Thyroid gland (tissue), 4 donors: ENCODE measurements at regions not wholly inside any gene's neighbourhood (a gene's known extent, or its start where the extent isn't known, plus 50 kb on each side); places are given as distances from the start of the nearest gene placed in this dataset.

ENCODE experiments used
- DNase-seq, 2 donors: peaks; one replicate each; pipeline ENCODE4 v3.0.0-alpha.2; 2019
- H3K27ac ChIP-seq, 3 donors: fragments of 200-600 bp; sonication (generic); 1 replicate in 2 of 3; 2 replicates in 1 of 3; pipeline ENCODE4 v1.5.1; 2016 to 2019; ENCODE audit warnings: mild to moderate bottlenecking in 1 of 3, moderate library complexity in 1 of 3
- H3K27me3 ChIP-seq: fragments of 200-600 bp; sonication (generic); one replicate; pipeline ENCODE4 v1.5.1; 2019
- H3K36me3 ChIP-seq, 2 donors: fragments of 200-600 bp; sonication (generic); one replicate each; pipeline ENCODE4 v1.5.1; 2016 to 2019
- H3K4me1 ChIP-seq, 2 donors: fragments of 200-600 bp; sonication (generic); one replicate each; pipeline ENCODE4 v1.5.1; 2017 to 2019
- H3K4me3 ChIP-seq, 3 donors: fragments of 200-600 bp; sonication (generic); replicated peaks in 1 of 3; 1 replicate in 2 of 3; 2 replicates in 1 of 3; pipeline ENCODE4 v1.5.1; 2016; ENCODE audit warnings: mild to moderate bottlenecking in 1 of 3
- H3K9me3 ChIP-seq: fragments of 200-600 bp; sonication (generic); one replicate; pipeline ENCODE4 v1.5.1; 2017
- CTCF ChIP-seq, 6 experiments: fragments of 200-600 bp in 3 of 6; fragments of 450-650 bp in 3 of 6; sonication (generic) in 3 of 6; IDR thresholded peaks; one replicate each; pipeline ENCODE4 v1.5.1; 2016 to 2019; ENCODE audit warnings: antibody characterized with exemption in 6 of 6, mild to moderate bottlenecking in 2 of 6, inconsistent platforms in 1 of 6, moderate library complexity in 1 of 6
- POLR2A ChIP-seq, 2 donors: fragments of 450-650 bp; IDR thresholded peaks; one replicate each; pipeline ENCODE4 v1.6.1; 2017; ENCODE audit warnings: antibody characterized with exemption in 2 of 2, mild to moderate bottlenecking in 2 of 2, moderate library complexity in 1 of 2
- WGBS, 2 donors: methylation state at CpG; one replicate each; pipeline ENCODE4 v1.1.5; 2017; 5-methylcytosine and 5-hydroxymethylcytosine counted together
- intact Hi-C: fragments of 100-400 bp; cut with DNase I; formaldehyde crosslinking; loops from one replicate; pipeline ENCODE4 v1.15.1; 2023

GRCh38 chr22:48516571-48516970 lies 1311.1 kb downstream of the BRD1 start:
- TF ChIP-seq POLR2A (IDR thresholded peaks at IDR 0.05) (no peak), CTCF (IDR thresholded peaks at IDR 0.05) (no peak)
- Histone ChIP-seq H3K27me3 (no peaks in the 10 kb centered on the region), H3K36me3 (no peaks in the 10 kb centered on the region), H3K4me3 (no peak overlapping the region), H3K9me3 (no peaks in the 10 kb centered on the region), H3K4me1 (no peaks in the 10 kb centered on the region), H3K27ac (no peak overlapping the region)
- WGBS, 2 donors: 82 to 90% methylated on average over 6 to 7 of the region's 9 CpGs
- intact Hi-C loops: no loop called here
- DNase-seq: no peak

GRCh38 chr22:48515571-48516200 lies 1312.0 kb downstream of the BRD1 start:
- no peaks in the 10 kb centered on the region for H3K9me3 ChIP-seq
- H3K4me3 ChIP-seq: no peak overlapping the region
- TF ChIP-seq CTCF (IDR thresholded peaks at IDR 0.05) (no peak), POLR2A (IDR thresholded peaks at IDR 0.05) (no peak)
- 87 to 91% methylated on average over 22 to 24 of the region's 24 CpGs for WGBS, 2 donors
- no peak for DNase-seq
- no peaks in the 10 kb centered on the region for H3K36me3 ChIP-seq
- H3K4me1 ChIP-seq: no peaks in the 10 kb centered on the region
- H3K27me3 ChIP-seq: no peaks in the 10 kb centered on the region
- intact Hi-C loops: no loop called here
- H3K27ac ChIP-seq: no peak overlapping the region

- intact Hi-C loops: no loop called here
Observed at GRCh38 chr22:48513929-48514328, 1313.7 kb downstream of the BRD1 start.

GRCh38 chr22:48513446-48513845 lies 1314.2 kb downstream of the BRD1 start:
- H3K27ac ChIP-seq: no peak overlapping the region
- H3K36me3 ChIP-seq: no peaks in the 10 kb centered on the region
- no peaks in the 10 kb centered on the region for H3K4me1 ChIP-seq
- H3K9me3 ChIP-seq: no peaks in the 10 kb centered on the region
- TF ChIP-seq CTCF (IDR thresholded peaks at IDR 0.05) (no peak), POLR2A (IDR thresholded peaks at IDR 0.05) (no peak)
- 91 to 96% methylated on average over 5 to 8 of the region's 10 CpGs for WGBS, 2 donors
- no peaks in the 10 kb centered on the region for H3K27me3 ChIP-seq
- intact Hi-C loops: no loop called here
- DNase-seq: no peak
- no peak overlapping the region for H3K4me3 ChIP-seq

More at GRCh38 chr22:48513929-48514328, 1313.7 kb downstream of the BRD1 start:
- Histone ChIP-seq H3K36me3 (no peaks in the 10 kb centered on the region), H3K4me3 (no peak overlapping the region), H3K9me3 (no peaks in the 10 kb centered on the region), H3K27me3 (no peaks in the 10 kb centered on the region), H3K4me1 (no peaks in the 10 kb centered on the region), H3K27ac (no peak overlapping the region)
- no peak for TF ChIP-seq CTCF (IDR thresholded peaks at IDR 0.05)
- no peak for TF ChIP-seq POLR2A (IDR thresholded peaks at IDR 0.05)
- no peak for DNase-seq
- WGBS, 2 donors: 74 to 76% methylated on average over 10 of the region's 10 CpGs

- Histone ChIP-seq H3K4me3 (no peak overlapping the region), H3K27me3 (no peaks in the 10 kb centered on the region), H3K9me3 (no peaks in the 10 kb centered on the region), H3K36me3 (no peaks in the 10 kb centered on the region), H3K4me1 (no peaks in the 10 kb centered on the region), H3K27ac (no peak overlapping the region)
- intact Hi-C loops: no loop called here
- 89 to 90% methylated on average over 12 to 19 of the region's 23 CpGs for WGBS, 2 donors
- TF ChIP-seq CTCF (IDR thresholded peaks at IDR 0.05): no peak
- no peak for TF ChIP-seq POLR2A (IDR thresholded peaks at IDR 0.05)
- DNase-seq: no peak
Observed at GRCh38 chr22:48511781-48512327, 1315.8 kb downstream of the BRD1 start.
